ENCODE measurements at regions not wholly inside any gene's neighbourhood (a gene's known extent, or its start where the extent isn't known, plus 50 kb on each side); places are given as distances from the start of the nearest gene placed in this dataset.
A peak's percentile ranks its signal among the peaks of the same experiment; 100 is the strongest.

DNA sequence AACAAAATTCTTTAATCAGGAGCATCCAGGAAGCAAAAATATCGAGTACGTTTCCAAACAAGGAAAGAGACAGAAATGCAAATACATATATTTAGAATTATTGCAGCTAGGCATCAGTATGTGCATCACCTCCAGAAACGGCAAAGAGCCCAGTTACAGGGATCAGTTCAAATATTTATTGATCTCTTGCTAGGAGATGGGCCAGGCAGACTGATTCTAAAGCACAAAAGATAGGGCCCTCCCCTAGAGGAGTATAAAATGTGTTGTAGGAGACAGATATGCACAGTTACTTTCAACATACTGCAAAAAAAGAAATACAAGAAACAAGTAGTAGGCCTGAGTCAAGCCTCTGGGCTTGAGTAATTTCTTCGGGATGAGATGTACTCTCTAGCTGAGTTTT is 80.7 kb upstream of the NHSL1 start:
- no peak for DNase-seq

DNA sequence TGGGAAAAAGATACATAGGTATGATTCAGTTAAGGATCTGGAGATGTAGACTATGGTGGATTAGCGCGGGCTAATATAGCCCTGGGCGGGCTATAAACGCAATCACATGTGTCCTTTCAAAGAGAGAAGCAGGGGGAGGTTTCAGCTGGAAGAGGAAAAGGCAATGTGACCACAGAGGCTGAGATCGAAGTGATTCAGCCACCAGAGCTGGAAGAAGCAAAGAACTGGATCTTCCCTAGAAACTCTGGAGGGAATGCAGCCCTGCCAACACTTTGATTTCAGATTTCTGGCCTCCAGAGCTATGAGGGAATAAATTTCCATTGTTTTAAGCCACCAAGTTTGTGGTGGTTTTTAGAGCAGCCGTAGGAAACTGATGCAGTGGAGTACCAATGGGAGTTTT is 81.5 kb upstream of the NHSL1 start:
- no peak for DNase-seq

DNA sequence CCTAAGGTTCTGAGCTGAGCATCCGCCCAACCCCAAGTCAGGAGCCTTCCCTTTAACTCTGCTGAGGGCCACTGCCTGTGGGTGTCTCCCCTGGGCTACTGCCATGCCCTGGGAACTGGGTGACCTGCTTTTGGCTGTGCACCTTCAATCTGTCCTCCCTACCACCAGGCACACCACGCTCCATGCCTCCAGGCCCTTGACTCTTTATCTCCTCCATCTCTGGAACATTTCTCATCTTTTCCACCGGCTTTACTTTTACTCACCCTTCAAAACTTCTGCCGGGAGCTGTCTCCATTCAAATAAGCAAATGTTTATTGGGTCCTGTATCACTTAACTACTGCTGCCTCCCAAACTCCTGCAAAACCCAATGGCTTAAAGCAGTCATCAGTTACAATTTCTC is 83.3 kb upstream of the NHSL1 start:
- no peak for DNase-seq

DNA sequence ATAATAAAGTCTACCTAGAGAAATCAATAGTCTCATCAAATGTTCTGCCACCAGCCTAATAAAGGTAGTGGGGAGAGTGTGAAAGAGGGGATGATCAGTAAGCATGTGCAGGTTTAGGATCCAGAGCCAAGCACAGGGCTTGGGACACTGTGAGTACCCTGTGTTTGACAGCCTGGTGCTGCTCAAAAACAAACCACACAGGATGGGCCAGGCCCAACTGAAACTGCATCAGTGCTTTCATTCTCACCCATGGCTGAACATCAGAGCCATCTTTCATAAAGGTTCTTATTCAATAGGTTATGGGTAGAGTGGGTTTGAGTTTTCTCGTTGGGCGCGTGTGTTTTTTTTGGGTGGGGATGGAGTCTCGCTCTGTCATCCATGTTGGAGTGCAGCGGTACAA is 87.3 kb upstream of the NHSL1 start:
- no peak for DNase-seq

DNA sequence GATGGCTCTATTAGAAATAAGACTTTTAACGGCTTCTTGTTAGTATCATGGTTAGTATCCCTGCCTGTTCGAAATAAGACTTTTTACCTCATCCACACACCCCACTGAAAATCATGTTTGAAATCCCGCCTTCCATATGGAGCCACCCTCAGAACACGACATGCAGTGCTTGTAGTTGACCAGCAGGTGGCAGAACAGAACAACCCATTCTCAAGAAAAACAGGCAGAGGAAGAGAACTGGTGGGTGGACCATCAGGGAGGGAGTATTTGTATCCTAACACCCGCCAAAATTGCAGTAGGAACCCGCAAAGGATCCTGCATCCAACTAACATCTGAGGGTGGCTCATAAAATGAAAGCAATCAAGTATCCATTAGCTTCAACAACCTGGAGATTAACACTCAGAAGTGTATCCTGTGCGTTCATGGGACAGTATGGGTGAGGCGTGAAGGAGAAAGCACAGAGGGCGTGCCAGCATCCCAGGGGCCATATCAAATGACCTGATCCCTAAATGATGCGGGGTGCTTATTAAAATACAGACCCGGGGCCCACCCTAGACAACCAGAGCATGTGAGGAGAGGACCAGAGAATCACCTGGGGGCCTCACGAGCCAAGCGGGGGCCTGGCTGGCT is 89.6 kb upstream of the NHSL1 start:
- peak; percentile 64 to 65 for DNase-seq

DNA sequence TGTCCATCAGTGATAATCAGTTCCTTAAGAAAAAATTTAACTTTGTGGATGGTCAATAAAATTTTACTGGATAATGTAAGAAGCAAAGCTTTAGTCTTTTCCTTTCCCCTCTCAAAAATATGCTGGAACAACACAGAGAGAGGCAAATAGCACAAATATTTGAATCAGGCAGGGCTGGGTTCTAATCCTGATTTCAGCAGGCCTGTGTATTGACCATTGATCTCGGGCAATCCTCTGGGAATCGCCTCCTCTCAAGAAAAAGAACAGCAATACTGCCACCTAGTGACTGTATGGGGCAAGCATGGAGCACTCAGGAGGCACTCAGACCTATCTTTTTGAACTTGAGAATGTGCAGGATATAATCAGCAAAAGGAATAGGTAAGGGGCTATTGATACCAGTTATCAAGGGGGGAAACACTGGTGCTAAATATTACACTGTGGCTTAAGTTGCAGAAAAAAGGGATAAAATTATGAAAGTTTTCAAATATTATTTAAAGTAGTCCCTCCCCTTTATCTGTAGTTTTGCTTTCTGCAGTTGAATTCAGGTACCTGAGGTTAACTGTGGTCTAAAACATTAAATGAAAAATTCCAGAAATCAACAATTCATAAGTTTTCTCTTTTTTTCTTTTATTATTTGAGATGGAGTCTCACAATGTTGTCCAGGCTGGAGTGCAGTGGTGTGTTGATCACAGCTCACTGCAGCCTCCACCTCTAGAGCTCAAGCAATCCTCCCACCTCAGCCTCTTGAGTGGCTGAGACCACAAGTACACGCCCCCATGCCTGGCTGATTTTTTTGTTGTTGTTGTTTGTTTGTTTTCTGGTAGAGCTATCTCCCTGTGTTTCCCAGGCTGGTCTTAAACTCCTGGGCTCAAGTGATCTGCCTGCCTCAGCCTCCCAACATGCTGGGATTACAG is 91.8 kb upstream of the NHSL1 start:
- DNase-seq: peak; percentile 39 to 51

DNA sequence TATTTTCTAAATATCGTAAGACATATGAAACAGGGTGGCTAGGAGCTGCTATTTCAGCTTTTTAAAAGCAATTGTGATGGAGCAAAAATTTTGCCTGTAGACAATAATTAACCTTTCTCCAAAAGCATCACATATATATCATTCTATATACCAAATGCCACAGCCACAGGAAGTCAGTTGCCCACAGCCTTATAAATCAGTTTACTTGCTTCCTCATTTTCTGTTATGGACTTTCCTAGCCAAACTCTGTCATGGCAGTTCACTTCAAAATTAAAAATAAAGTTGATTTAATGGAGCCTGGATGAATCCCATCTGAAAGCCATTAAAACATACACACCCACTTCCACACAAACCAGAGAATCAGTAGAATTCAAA is 93.4 kb upstream of the NHSL1 start:
- DNase-seq: peak; percentile 6 to 20

DNA sequence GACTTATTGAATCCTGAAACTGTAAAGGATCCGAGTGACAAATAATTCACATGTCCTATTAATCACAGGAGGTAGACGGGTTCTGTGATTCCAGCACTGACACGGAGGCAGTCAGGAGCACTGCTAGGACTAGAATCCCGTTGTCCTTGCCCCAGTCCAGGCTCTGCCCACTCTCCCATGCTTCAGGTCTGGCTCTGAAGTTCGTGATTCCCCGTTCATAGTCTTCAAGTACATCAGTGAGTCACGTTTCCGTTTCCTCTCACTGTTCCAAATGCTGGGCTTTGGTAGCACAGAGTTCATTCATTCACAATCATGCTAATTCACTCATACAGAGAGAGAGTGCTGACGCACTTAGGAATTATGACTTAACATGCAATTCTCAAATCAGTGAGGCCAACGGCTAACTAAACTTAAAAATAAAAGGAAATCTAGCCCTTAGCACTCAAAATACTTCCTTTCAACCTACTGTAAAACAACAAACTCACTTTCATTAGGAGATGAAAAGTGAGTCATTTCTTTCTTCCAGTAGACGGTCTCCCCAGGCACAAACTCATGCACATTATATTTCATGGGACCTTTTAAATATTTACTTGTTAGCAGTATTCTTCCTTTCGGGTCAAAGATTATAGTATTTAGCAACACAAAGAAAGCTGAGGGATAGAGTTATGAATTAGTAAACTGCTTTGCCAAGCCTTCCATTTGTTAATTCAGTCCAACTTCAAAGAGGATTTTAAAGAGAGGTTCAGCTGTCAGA is 94.0 kb upstream of the NHSL1 start:
- DNase-seq: peak; percentile 39 to 64

DNA sequence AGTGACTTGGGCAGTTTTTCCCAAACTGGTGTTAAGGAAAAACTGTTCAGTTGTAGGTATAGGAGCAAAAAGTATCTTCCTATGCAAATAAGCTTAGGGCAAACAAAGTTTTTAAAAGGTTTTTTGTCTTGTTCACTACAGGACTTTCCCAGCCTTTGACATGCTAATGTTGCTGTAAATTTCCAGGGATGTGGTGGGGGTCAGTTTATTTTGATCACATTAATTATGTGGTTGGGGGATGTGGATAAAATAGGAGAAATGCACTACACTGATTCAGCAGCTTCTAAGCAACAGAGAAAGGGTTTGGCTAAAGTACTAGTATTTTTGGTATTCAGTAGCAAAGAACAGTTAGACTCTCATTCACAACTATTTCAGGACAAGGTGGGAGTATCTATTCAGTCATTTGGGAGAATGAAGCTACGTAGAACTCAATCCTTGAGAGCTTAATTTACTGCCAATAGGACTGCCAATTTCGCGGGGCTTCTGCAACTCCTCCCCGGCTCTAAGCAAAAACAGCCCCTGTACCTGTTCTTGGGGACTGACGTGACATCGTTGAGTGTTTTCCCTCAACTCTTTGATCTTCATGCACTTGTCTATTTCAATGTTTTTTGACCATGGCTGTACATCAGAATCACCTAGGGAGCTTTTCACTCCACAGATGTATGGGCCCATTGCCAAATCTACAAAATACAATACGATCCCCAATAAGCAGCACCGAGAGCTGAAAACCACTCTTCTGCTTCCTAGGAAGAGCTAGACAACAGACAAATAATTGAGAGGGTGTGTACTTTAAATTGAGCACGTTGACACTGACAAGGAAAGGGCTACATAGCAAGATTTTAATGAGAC is 94.8 kb upstream of the NHSL1 start:
- DNase-seq: no peak

DNA sequence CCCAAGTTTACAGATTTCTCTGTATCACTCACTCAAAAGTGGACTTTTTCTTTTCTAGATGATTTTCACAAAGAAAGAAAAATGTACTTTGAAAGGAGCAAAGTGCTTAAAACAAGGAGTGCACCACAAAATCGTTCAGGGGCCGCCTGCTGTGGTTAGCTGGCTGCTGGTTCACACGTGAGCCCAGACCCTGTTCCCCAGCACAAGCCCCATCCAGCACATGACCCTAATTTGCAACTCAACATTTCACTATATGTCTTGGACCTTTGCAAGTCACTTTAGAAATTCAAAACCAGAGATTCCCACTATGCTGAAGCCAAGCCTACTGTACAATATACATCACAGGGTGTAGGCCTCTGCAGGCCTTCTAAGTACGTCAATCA is 95.5 kb upstream of the NHSL1 start:
- DNase-seq: no peak

DNA sequence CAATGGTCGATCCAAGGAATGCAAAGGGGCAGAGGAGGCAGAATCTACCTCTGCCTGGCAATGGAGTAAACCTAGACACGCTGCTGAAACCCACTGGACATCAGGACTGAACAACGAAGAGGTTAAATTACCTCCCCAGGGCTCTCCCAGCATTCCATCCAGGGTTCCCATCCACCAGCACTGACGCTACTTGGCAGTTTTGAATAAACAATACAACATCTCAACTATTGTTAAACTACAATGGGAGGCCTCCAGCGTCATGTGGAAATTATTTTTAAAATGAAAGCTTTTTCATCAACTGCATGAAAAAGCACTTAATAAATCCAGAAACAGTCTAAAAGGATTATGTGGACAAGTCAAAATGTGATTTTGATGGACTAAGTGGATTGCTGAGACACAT is 96.8 kb upstream of the NHSL1 start:
- no peak for DNase-seq

DNA sequence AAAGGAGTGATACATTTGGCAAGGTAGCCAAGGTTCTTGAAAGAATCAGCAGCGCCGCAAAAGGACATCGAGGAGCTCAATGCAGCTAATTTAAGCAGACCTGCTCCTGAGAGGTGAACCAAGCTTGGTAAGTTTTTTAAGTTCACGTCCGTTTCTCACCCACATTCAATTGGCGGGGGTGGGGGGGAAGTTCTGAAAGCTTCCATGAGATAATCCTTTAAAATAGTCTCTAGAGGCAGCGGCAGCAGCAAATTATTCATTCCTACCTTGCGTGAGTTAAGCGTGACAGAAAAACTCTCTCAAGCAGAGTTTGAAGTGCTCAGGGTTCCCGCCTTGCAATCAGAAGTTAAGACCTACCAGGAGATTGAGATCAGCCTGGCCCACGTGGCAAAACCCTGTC is 97.3 kb upstream of the NHSL1 start:
- DNase-seq: no peak

DNA sequence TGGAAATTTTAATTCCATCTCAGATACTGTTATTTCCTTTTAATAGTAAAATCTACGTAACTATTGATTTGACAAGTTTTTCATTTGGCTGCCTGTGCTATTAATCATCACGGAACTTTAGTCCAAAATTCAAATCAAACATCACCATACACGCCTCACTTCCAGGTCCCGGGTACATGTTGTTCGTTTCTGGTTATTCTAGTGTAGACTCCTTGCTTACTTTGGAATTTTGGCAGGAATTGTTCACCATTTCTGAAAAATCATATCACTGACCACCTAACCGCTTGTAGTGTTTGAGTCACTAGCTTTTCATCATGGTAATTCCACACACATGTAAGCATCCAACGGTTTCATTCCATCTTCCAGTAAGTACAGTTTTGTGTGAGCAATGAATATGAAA is 98.0 kb upstream of the NHSL1 start:
- DNase-seq: no peak

DNA sequence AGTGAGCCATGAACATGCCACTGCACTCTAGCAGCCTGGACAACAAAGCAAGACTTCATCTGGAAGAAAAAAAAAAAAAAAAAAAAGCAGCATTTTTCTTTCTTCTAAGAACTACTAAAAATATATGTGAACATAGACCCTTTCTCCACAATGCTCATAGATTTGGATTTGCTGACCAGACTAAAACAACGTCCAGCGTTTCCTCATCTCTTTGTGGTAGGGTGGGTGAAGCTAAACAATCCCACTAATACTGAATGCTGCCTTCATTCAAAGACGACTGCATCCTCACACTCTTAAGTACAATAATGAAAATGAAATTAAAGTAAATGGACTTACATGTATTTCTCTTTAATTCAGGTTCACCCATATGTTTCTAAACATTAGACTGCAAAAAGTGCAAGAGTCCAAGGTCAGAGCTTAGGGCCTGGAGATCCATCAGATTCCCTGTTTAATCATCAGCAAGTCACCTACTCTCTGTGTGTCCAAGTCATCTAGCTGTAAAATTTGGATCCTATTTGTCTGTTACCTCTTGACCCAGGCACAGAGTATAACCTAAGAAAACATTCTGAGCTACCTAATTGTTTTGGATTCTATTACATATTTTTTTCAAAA is 99.4 kb upstream of the NHSL1 start:
- DNase-seq: no peak

DNA sequence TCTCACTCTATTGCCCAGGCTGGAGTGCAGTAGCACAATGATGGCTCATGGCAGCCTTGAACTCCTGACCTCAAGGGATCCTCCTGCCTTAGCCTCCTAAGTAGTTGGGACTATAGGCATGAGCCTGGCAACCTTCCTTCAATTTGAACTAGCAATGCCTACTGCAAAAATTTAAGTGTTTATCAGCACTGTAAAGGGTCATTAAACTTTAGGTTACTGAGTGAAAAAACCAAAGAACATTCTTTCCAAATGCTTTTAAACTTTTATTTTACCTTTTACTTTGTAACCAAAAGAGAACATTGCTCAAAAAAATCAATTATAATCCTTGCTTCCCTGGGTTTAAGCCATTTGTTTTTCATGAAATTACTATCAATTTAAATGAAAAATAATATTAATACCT is 101.0 kb upstream of the NHSL1 start:
- no peak for DNase-seq

DNA sequence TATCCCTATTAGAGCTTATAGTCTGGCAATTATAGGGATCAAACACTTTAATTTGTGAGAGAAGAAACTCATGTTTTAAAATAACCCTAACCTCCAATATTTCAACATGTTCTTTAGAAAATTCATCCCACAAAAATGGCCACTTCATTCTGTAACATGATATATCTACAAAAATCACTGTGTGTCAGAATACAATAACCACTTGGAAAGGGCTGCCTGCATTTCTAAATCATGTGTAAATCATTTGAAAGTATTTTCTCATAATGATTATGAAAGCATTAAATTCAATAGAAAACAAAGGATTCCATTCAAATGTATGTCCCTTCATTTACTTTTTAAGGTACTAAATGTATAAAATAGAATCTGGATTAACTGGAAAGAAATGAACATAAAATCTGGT is 101.4 kb upstream of the NHSL1 start:
- no peak for DNase-seq

DNA sequence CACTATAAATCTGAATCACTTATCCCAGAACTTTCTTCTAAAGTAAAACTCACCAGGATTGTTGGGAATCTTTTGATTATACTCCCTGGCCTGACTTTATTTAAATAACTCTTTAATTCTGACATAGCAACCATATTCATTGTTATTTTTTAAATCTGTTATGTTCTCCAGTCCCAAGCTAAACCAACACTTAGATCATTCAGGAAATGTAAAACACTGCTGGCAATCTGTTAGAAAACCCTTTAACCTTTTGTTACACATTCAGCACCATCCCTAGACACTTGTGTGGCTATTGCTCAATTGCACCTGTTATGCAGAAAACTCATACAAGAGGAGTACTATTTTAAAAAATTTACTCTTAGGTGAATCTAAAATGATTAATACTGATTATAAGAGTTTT is 101.8 kb upstream of the NHSL1 start:
- no peak for DNase-seq

DNA sequence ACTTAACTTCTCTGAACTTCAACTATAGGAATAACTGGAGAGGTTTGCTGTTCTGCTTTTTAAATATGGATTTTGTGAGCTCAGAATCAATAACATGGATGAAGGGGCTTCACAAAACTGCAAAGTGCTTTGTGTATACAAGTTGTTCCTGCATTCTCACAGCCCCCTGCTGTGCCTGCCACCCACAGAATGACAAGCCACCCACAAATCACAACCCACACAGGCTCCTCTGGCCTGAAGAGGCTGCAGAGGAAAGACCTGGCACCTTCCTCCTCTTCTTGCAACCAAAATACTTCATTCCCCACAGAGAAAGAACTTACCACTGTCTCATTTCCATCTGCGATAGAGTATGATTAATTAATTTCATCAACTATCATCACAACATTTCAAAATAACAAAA is 106.7 kb upstream of the NHSL1 start:
- no peak for DNase-seq

DNA sequence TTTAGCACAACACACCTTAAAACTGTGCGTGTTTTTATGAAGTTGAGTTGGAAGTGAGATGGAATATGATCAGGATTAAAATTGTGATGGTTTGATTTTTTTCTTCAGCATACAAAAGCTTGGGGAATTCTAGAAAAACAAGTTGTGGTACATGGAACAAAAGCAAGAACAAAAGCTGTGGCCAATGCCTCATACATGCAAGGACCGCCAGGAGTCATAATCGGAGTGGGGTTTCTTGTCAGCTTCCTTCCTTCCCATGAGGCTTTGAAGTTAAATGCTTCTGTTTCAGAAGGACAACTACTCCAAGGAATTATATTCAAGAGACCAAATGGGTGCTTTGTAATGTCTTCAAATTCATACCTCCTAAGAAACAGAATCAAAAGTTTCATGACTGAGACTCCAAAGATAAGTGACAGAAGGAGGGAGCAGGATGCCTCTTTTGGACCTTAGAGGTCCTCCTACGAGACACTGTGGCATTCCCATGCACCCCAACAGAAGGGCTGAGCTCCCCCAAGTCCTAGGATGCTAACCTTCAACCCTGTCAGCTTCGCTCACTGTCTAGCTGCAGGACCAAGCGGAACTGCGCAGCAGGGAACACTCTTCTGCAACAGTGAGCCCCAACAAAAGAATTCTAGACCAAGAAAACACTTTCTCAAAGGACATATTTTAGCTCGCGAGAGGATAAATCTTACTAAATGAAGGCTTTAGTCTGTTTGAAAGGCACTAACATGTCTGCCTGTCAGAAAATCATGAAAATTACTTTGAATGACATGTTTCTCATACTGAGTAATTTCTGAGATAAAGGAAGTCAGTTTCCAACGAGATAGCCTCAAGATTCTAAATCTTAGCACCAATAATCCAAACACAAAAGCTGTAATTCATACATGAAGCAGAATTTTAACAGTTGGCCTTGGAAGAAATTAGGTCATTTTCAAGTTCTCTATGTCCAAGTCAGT is 108.5 kb upstream of the NHSL1 start:
- no peak for DNase-seq

DNA sequence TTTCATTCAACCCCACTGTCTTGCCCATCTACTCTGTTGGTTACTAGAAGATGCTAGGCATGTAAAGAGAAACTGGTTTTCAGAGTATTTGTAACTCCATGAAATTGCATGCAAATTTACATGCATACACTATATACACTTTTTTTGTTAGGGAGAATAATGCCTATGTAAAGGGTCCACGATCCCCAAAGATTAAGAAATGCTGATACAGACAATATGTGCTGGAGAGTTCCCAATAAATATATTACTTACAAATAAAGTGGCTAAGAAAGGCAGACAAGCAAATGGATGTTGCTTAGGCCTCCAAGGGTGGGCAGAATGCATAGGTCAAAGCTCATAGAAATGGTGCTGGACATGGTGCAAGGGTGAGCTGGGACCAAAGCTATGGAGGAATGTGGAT is 109.6 kb upstream of the NHSL1 start:
- no peak for DNase-seq

DNA sequence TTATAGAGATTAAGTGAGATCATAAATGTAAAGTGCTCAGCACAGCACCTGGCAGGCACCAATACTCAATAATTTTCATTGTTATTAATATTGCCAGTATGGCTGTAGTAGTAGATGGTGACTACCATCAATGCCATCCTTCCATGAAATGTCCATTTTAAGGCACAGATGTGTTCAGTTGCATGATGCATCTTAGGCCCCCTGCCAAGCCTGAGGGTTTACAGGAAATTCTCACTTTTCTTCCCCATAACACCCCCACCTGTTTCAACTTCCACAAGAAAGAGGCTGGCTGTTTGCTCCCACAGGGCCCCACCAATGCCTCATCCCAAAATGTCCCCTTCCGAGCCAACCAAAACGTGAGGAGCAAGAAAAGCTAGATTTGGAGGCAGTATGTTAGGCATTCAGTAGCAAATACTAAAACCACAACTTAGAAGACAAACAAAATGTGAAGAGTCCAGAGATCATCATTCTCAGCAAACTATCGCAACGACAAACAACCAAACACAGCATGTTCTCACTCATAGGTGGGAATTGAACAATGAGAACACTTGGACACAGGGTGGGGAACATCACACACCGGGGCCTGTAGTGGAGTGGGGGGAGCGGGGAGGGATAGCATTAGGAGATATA is 110.6 kb upstream of the NHSL1 start:
- no peak for DNase-seq
